GM19324 (cell line): ENCODE measurements at regions not wholly inside any gene's neighbourhood (a gene's known extent, or its start where the extent isn't known, plus 50 kb on each side); places are given as distances from the start of the nearest gene placed in this dataset.

ENCODE experiments used
- ATAC-seq: cut with Tn5 transposase; IDR thresholded peaks from one replicate; pipeline ENCODE4 v1.9.1; 2021; ENCODE audit warnings: mild to moderate bottlenecking, moderate library complexity; ENCODE audit not compliant: unreplicated experiment, low FRiP score

- no peak for ATAC-seq
These were observed 228.7 kb downstream of the C1orf94 start for GRCh38 chr1:34405266-34405959.

GRCh38 chr1:34406377-34406776 is 229.7 kb downstream of the C1orf94 start:
- no peak for ATAC-seq

GRCh38 chr1:34406833-34407539 is 230.3 kb downstream of the C1orf94 start:
- no peak for ATAC-seq

DNA sequence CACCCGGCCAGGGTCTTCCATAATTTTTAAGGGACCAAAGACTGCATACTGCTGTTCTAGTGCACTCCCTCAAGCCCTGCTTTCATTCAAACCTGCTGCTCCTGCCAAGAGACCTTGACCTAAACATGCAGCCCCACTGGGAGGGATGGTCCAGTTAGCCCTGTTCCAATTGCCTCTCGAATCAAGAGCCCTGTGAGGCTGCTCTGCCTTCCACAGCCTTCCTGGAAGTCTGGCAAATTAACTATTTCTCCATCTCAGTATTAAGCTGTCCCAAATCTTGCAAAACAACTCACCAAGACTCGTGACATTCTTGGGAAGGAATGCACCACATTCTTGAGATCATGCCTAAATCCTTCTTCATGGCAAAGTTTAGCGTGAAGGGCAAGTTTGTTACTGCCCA is 231.3 kb downstream of the C1orf94 start:
- no peak for ATAC-seq

- ATAC-seq: no peak
These were observed 233.1 kb downstream of the C1orf94 start for GRCh38 chr1:34409689-34410229.

DNA sequence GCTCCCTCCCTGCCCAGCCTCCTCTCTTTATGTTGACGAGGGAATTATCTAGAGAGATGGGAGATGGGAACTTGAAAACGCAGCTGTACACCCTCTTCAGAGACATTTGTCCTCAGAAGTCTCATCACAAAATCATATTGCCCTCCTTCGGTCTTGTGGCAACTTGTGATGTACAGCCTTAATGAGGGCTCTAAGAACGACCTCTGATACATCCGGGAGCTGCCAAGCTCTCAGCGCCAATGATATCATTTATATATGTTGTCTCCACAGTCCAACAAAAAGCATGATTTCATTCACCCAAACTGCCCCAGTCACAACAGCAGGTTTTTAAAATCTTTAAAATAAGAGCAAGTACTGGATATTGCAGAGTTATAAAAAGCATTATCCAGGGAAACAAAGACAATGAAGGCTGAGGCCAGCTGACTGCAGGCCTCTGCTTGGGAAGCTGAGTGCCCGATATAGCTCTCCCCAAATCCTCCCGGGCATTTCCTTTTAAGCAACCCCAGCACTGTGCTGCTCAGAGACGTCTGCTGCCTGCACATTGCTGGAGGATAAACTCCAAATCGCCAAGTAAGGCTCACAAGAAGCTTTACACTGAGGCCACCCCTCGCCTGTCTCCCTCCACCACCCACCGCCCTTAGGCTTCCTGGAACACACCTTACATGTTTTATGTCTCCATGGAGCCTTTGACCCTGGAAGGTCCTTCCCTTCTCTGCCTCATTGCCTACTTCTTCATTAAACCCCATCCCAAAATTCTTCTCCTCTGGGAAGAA is 236.1 kb downstream of the C1orf94 start:
- ATAC-seq: no peak

GRCh38 chr1:34415140-34415539 is 238.4 kb downstream of the C1orf94 start:
- ATAC-seq: no peak

DNA sequence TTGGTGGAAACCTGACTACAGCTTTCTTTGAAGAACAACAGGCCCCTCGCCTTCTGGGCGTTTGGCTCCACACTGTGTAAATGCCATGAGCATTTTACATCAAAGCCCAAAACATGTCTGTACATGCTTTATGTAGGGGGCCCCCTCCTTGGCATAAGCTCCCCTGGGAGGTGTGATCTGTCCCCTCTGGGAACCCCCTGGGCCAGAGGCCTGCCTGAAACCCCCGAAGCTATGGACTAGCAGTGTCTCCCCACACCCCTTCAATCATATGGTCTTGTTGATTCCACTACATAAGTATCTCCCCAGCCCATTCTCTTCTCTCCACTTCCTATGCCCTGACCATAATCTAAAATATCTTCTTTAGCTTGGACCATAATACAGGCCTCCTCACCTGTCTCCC is 241.5 kb downstream of the C1orf94 start:
- ATAC-seq: no peak

DNA sequence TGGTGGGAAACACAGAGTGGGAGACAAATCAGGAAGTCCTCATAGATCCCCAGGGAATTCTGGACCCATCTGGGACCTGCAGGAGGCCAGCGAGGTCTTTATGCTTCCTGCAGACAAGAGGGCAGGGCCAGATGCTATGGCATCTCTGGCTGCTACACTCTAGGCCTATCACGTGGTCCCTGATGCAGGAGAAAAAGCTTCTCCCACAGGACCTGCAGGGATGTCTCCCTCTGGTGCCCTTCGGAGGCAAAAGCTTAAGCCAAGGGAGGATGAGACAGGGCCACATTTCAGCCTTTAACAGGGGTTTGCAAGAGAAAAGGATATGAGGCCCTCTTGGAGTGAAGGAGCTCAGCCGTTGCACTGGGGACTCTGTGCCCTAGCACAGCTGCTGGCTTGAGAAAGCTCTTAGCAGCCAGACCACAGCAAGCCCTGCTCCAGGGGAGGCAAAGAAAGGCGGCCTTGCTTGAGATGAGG is 243.0 kb downstream of the C1orf94 start:
- no peak for ATAC-seq

DNA sequence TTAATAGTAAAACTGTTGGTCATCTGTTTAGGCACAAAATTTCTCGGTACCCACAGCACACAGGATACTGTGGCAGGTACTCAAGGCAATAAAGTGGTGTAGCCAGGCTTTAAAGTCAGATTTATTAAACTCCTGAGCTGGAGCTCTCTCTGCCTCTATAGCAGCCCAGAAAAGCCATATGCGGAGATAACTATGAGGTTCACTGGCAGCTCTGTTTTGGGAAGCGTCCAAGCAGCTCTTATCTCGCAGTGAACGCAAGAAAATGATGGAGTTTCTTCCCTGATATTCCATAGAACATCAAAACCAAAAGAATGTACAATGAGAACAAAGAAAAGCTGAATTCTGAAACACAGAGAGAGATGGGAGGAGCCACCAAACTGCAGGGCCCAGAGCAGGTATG is 248.3 kb downstream of the C1orf94 start:
- ATAC-seq: no peak

GRCh38 chr1:34425785-34426184 is 249.1 kb downstream of the C1orf94 start:
- no peak for ATAC-seq

DNA sequence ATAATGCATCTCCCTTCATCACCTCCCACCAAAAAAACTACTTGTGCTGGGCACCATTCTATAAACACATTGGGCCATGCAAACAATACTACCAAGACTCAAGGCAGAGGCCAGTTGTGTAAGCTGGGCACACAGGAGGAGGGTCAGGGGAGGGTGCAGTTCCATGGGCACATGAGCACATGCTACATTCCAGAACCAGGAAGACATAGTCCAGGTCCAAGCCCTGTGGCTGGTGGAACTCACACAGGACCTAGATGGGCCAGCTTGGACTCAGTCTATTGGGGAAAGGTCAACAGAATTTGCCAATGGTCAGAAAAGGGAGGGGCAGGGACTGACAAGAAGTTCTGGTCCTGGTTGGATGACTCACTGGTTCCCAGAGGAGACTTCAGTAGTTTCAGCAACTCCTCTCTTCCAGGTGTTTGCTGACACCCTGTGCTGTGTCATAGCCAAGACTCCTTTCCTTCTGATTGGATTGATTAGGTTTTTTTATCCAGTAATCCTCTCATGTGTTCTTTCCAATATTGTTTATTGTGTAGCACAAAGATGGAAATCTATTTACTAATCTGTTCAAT is 249.7 kb downstream of the C1orf94 start:
- ATAC-seq: no peak

DNA sequence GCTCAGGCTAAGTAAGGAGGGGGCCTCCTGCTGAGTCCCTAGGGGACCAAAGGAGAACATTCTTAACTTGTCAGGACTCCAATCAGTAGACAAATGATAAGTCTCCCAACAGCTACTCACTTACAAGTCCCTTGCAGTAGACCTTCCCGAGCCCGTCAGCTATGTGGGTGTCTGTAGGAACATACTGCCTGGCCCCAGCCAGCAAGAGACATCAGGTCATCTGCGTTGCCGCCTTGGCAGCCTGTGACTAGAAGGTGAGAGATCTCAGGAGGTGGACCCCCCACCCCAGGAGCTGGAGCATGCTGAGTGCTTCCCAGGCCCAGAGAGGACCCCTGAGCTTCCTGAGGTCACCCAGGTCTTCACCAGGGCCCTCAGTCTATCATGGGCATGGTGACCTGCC is 250.5 kb downstream of the C1orf94 start:
- no peak for ATAC-seq

- no peak for ATAC-seq
These were observed 256.4 kb downstream of the C1orf94 start for GRCh38 chr1:34433099-34433498.

- ATAC-seq: no peak
These were observed 260.1 kb downstream of the C1orf94 start for GRCh38 chr1:34436836-34437235.

GRCh38 chr1:34441259-34442069 is 264.8 kb downstream of the C1orf94 start:
- no peak for ATAC-seq

DNA sequence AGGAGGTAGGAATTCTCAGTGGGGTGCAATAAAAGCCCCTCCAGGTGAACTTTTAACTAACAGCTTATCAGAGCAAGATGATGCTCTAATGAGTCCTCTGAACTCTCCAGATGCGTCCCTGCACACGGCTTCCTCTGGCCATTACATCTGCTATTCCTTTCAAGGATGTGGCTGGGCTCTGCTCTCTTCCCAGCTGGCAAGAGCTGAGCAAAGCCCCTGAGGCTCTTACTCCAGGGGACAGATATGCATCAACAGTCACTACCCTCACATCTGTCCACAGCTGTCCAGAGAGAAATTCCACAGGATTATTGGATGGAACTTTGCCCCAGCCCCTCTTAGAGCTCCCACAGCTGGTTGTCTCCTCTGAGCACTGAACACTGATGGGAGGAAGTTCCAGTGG is 267.8 kb downstream of the C1orf94 start:
- ATAC-seq: no peak

DNA sequence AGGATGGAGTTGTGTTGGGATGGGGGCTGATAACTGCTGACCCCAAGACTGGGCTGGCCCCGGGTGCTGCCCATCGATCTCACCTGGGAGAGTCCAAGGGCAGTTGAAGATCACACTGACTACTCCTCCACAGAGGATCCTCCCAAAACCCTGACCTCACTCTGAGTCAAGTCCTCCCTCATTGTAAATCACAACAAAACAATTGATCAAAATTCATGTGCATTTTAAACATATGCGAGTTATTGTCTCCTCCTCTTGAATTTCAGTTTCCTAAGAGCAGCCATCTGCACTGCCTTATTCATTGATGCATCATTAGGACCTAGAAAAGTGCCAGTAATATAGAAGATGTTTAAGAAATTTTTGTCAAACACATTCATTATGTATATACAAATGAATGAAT is 273.6 kb downstream of the C1orf94 start:
- ATAC-seq: no peak

DNA sequence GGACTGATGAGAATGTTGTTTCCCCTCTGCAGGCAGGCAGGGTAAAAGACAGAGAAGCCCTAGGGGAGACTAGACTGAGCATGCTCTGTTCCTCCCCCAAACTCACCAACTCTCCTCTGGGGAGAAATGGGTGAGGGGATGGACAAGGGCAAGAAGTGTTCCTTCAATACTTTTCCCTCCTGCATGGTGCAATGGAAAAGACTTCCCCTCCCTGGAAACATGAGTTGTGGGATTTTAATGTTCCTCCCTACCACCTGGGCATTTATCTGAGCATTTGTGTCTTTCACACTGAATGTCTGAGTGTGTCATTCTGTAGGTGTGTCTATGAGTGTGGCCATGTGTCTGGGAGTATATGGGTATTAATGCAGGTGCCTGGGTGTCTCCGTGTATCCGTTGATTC is 275.7 kb downstream of the C1orf94 start:
- ATAC-seq: no peak

DNA sequence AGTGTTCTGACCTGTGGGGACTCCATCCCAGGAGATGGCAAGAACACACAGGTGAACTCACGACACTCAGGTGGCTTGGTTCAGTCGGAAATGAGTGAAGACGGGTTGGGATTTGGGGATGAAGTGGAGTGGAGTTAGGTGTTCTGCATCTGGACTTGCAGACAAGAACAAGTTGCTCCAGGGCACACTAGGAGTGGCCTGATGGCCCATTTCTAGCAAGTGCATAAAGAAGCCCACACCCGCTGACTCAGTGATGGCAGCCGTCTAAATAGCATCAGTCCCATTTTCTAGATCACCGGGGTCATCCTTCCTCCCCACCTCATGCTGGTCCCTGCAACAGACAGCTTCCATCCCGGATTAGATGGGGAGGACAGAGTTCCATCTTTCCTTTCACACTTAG is 278.4 kb downstream of the C1orf94 start:
- no peak for ATAC-seq
